CD4-positive, alpha-beta T cell treated with Interleukin-4 for 1 hour (primary cell): ENCODE measurements at regions not wholly inside any gene's neighbourhood (a gene's known extent, or its start where the extent isn't known, plus 50 kb on each side); places are given as distances from the start of the nearest gene placed in this dataset.
"Not testable (repeated sequence)": the region's sequence is repeated elsewhere in the genome, so short reads cannot be mapped to it uniquely, and the experiment has no call there.

Source experiments
- DNase-seq, 2 donors: peaks; one replicate each; pipeline ENCODE4 v3.0.0-alpha.2; 2020 to 2022

- no peak for DNase-seq
Observed at GRCh38 chr12:22115711-22116110, 69.7 kb downstream of the CMAS start.

DNA sequence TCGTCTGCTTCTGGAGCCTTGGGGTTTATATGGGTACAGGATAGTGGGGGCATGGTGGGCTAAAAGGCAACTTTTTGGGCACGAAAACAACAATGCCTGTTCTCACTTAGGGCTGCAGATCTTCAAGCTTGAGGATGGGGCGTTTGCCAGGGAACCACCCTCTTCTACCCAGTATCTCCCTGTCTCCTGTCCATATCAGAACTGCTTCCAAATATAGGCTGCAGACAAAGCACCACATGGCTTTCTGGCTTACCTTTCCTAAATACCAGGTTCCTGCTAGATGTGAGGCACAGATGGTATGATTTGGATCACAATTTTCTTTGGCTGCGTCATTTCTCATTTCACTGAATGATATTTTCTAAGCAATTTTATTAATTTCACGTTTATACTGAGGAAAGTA lies 70.4 kb downstream of the CMAS start:
- no peak for DNase-seq

DNA sequence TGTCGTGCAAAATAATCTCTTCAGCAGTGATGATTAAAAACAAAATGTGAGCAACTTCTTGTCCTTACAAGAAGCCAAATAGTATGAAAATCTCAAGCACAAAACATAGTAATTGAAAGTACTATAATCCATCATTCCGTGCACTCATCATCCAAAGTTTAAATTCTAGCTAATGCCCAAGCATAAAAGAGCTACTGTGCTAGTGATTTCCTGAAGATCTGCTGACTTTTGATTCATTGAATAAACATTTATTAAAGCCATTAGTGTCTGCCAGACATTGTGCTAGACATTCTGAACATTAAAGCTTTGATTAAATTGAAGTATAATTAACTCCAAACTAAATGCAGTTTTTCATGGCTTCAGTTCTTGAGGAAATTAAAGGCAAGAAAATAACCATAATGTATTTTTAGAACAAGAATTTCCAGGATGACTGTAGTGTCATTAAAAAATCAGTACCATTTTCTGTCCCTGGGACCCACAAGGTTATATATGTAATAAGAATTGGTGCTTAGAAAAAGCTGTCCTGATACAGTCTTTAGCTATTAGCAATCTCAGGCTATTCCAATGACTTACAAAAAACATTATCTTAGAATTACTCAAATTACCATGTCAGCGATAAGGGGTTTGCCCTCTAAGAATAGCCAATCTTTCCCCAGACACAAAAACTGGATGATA lies 71.7 kb downstream of the CMAS start:
- DNase-seq: no peak

DNA sequence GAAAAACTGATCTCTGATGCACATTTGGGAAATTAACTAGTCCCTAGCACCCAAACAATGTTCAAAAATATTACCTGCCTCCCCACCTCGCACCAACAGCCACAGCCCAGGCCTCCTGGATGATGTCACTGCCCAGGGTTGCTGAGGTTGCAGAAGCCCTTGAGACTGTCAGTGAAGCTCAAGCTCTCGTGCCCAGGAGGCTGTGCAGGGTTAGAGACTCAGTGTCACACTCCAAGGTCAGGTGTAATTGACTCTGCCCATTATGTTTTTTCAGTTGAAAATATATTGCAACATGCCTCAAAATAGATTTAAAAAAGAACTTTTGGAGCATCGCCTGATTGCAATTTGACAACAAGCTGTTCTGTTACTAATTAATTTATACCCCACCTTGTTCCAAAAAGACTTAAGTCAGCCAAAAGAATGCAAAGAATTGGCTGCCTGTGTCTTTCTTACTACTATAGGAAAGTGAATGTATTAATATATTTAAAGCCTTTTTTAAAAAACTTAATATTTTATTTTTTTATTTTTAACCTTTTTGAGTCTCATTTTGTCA lies 72.3 kb downstream of the CMAS start:
- DNase-seq: no peak

GRCh38 chr12:22121224-22121623 lies 75.2 kb downstream of the CMAS start:
- peak; percentile 21 to 45 for DNase-seq

DNA sequence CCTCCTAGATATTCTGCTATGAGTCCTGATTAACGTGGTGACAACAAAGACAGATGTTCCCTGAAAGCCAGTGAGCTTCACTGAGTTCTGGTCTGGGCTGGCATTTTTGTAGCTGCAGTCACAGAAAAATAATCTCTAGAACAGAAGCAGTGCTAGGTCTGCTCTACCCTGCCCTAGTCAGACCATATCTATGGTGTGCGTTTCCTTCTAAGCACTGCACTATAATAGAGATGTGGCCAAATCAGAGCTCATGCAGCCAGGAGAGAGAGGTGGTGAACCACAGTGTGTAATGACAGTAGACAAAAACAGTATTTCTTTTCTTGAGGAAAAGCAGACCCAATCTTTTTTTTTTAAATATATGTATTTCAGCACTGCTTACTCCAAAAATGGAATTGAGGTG lies 76.3 kb downstream of the CMAS start:
- DNase-seq: no peak

DNA sequence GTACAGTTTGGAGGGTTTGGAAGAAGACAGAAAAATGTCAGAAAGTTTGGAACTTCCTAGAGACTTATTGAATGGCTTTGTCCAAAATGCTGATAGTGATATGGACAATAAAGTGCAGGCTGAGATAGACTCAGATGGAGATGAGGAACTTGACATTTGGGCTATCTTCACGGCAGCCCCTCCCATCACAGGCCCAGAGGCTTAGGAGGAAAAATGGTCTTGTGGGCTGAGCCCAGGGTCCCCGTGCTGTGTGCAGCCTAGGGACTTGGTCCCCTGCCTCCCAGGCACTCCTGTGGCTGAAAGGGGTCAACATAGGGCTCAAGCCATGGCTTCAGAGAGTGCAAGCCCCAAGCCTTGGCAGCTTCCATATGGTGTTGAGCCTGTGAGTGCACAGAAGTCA lies 79.0 kb downstream of the CMAS start:
- DNase-seq: no peak

DNA sequence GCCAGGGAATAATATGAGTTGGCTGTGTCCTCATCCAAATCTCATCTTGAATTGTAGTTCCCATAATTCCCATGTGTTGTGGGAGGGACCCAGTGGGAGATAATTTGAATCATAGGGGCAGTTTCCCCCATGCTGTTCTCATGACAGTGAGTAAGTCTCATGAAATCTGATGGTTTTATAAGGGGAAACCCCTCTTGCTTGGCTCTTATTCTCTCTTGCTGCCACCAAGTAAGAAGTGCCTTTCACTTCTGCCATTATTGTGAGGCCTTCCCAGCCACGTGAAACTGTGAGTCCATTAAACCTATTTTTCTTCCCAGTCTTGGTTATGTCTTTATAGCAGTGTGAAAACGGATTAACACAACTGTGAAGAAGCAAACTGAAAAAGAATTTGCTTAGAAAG lies 80.1 kb downstream of the CMAS start:
- DNase-seq: not testable (repeated sequence)

- no peak for DNase-seq
Observed at GRCh38 chr12:22126758-22127157, 80.7 kb downstream of the CMAS start.

DNA sequence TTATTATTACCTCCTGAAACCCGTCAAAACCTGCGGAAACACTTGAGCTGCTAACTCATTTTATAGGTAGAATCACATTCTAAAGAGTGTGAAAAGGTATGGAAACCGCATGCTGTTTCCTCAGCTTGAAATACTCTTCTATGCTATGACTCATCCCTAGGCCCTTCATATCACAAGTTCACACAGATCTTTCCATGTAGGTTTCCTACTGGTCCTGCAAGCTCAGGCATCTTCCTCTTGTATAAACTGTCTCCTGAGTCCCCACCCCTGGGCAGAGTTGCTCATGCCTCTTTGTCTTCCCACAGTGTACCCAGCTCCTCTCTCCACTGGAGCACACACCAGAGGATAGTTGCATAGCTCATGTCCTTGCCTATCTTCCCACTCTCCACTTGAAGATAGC lies 84.7 kb downstream of the CMAS start:
- no peak for DNase-seq

DNA sequence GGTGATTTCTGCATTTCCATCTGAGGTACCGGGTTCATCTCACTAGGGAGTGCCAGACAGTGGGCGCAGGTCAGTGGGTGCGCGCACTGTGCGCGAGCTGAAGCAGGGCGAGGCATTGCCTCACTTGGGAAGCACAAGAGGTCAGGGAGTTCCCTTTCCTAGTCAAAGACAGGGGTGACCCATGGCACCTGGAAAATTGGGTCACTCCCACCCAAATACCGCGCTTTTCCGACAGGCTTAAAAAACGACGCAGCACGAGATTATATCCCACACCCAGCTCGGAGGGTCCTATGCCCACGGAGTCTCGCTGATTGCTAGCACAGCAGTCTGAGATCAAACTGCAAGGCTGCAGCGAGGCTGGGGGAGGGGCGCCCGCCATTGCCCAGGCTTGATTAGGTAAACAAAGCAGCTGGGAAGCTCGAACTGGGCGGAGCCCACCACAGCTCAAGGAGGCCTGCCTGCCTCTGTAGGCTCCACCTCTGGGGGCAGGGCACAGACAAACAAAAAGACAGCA lies 90.6 kb downstream of the CMAS start:
- DNase-seq: not testable (repeated sequence)
